Panc1 (cell line): ENCODE measurements at regions not wholly inside any gene's neighbourhood (a gene's known extent, or its start where the extent isn't known, plus 50 kb on each side); places are given as distances from the start of the nearest gene placed in this dataset.

Experiments used
- POLR2AphosphoS5 ChIP-seq: IDR thresholded peaks from 2 replicates; pipeline ENCODE4 v1.6.1; 2012; ENCODE audit warnings: mild to moderate bottlenecking, low read depth, low read length, moderate library complexity
- SIN3A ChIP-seq: IDR thresholded peaks from 2 replicates; pipeline ENCODE4 v1.6.1; 2012; ENCODE audit warnings: low read depth, mild to moderate bottlenecking, low read length, moderate library complexity, borderline replicate concordance; ENCODE audit not compliant: insufficient read depth
- TF ChIP-seq, protein P1 (sequence below): fragments of 450-650 bp; IDR thresholded peaks from 2 replicates; pipeline ENCODE4 v1.5.1; 2017; ENCODE audit warnings: mild to moderate bottlenecking

- TF ChIP-seq, protein P1, sequence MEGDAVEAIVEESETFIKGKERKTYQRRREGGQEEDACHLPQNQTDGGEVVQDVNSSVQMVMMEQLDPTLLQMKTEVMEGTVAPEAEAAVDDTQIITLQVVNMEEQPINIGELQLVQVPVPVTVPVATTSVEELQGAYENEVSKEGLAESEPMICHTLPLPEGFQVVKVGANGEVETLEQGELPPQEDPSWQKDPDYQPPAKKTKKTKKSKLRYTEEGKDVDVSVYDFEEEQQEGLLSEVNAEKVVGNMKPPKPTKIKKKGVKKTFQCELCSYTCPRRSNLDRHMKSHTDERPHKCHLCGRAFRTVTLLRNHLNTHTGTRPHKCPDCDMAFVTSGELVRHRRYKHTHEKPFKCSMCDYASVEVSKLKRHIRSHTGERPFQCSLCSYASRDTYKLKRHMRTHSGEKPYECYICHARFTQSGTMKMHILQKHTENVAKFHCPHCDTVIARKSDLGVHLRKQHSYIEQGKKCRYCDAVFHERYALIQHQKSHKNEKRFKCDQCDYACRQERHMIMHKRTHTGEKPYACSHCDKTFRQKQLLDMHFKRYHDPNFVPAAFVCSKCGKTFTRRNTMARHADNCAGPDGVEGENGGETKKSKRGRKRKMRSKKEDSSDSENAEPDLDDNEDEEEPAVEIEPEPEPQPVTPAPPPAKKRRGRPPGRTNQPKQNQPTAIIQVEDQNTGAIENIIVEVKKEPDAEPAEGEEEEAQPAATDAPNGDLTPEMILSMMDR: no peak
- no peak for TF ChIP-seq POLR2AphosphoS5
- no peak for TF ChIP-seq SIN3A
These were observed 197.4 kb downstream of the C16orf95 start for GRCh38 chr16:87119748-87120147.
